H1 (cell line): ENCODE measurements at regions not wholly inside any gene's neighbourhood (a gene's known extent, or its start where the extent isn't known, plus 50 kb on each side); places are given as distances from the start of the nearest gene placed in this dataset.
"Not testable (repeated sequence)": the region's sequence is repeated elsewhere in the genome, so short reads cannot be mapped to it uniquely, and the experiment has no call there.

Source experiments
- CTCF ChIA-PET: fragments of 300-600 bp; sonication (Branson Sonifier 250); formaldehyde crosslinking; loops from one replicate; lab custom pipeline; 2021; ENCODE audit not compliant: partially characterized antibody; lab: Charles Lee
- POLR2A ChIA-PET: fragments of 300-600 bp; sonication (Branson Sonifier 250); formaldehyde crosslinking; loops from one replicate; lab custom pipeline; 2021; ENCODE audit warnings: inconsistent platforms; ENCODE audit not compliant: partially characterized antibody; lab: Charles Lee
- DNase-seq, 2 experiments: peaks; one replicate each; pipeline versions ENCODE4 v3.0.0 to v3.0.0-alpha.2; 2010 to 2022; ENCODE audit warnings: low spot score in 2 of 2, low read depth in 1 of 2, mixed read lengths in 1 of 2
- FAIRE-seq: peaks from 2 replicates; lab custom pipeline; 2011; peaks lifted over from hg19 to GRCh38; lab: Jason Lieb, UNC
- H2AFZ ChIP-seq: 2 replicates; pipeline ENCODE4 v1.8.1; 2012; ENCODE audit warnings: low read length, inconsistent platforms
- H2AK5ac ChIP-seq: 2 replicates; pipeline ENCODE4 v1.6.1; 2013; ENCODE audit warnings: low read depth, low read length
- H2BK120ac ChIP-seq: replicated peaks from 2 replicates; pipeline ENCODE3; 2013; ENCODE audit warnings: low read depth, low read length, inconsistent platforms
- H2BK12ac ChIP-seq: 2 replicates; pipeline ENCODE4 v1.6.1; 2013; ENCODE audit warnings: low read depth, low read length
- H2BK15ac ChIP-seq: 2 replicates; pipeline ENCODE4 v1.6.1; 2013; ENCODE audit warnings: low read length
- H2BK20ac ChIP-seq: 2 replicates; pipeline ENCODE4 v1.6.1; 2013; ENCODE audit warnings: low read length
- H2BK5ac ChIP-seq: 2 replicates; pipeline ENCODE4 v1.6.1; 2013; ENCODE audit warnings: low read depth, low read length
- H3K14ac ChIP-seq: 2 replicates; pipeline ENCODE4 v1.6.1; 2013; ENCODE audit warnings: inconsistent platforms; ENCODE audit not compliant: insufficient read length
- H3K18ac ChIP-seq: 2 replicates; pipeline ENCODE4 v1.6.1; 2013; ENCODE audit warnings: low read length; ENCODE audit errors: extremely low read depth
- H3K23ac ChIP-seq: 2 replicates; pipeline ENCODE4 v1.6.1; 2013; ENCODE audit warnings: inconsistent platforms; ENCODE audit not compliant: insufficient read length
- H3K23me2 ChIP-seq: 2 replicates; pipeline ENCODE4 v1.6.1; 2013; ENCODE audit warnings: low read depth, low read length
- H3K27ac ChIP-seq: 2 replicates; pipeline ENCODE4 v1.6.1; 2011; ENCODE audit warnings: low read depth, low read length, inconsistent platforms
- H3K27me3 ChIP-seq, 4 experiments: replicated peaks in 1 of 4; 1 replicate in 1 of 4; 2 replicates in 3 of 4; pipeline versions ENCODE4 v1.6.1 to v1.8.1; 2011 to 2013; ENCODE audit warnings: low read length in 3 of 4, mild to moderate bottlenecking in 3 of 4, inconsistent platforms in 2 of 4, mixed read lengths in 2 of 4, moderate library complexity in 1 of 4; ENCODE audit not compliant: control insufficient read depth in 3 of 4, insufficient read depth in 3 of 4; ENCODE audit errors: extremely low read depth in 1 of 4
- H3K36me3 ChIP-seq, 4 experiments: 2 replicates each; pipeline versions ENCODE4 v1.6.1 to v1.8.1; 2011 to 2013; ENCODE audit warnings: mild to moderate bottlenecking in 4 of 4, low read length in 3 of 4, moderate library complexity in 2 of 4, control low read depth in 1 of 4, inconsistent platforms in 1 of 4; ENCODE audit not compliant: insufficient read depth in 4 of 4, control insufficient read depth in 2 of 4
- H3K4ac ChIP-seq: replicated peaks from 2 replicates; pipeline ENCODE3; 2013; ENCODE audit warnings: low read length, low read depth, mixed read lengths, inconsistent platforms; ENCODE audit not compliant: insufficient read length
- H3K4me1 ChIP-seq, 4 experiments: replicated peaks in 1 of 4; 1 replicate in 1 of 4; 2 replicates in 3 of 4; pipeline versions ENCODE4 v1.6.1 to v1.8.1; 2011 to 2013; ENCODE audit warnings: low read length in 3 of 4, inconsistent platforms in 2 of 4, mixed read lengths in 1 of 4; ENCODE audit not compliant: insufficient read depth in 4 of 4, control insufficient read depth in 3 of 4
- H3K4me2 ChIP-seq, 2 experiments: 2 replicates each; pipeline versions ENCODE4 v1.6.1 to v1.8.1; 2011 to 2013; ENCODE audit warnings: low read depth in 2 of 2, low read length in 2 of 2, control low read depth in 1 of 2, inconsistent platforms in 1 of 2, mild to moderate bottlenecking in 1 of 2; ENCODE audit not compliant: insufficient read depth in 1 of 2
- H3K4me3 ChIP-seq, 4 experiments: fragments of 200-600, 300-600 bp in 1 of 4; sonication (generic), shearing (Covaris generic), sonication (Bioruptor Twin) in 1 of 4; 2 replicates each; pipeline versions ENCODE4 v1.5.1 to v1.8.1; 2011 to 2016; ENCODE audit warnings: low read length in 4 of 4, low read depth in 3 of 4, control low read depth in 2 of 4, inconsistent platforms in 2 of 4, mild to moderate bottlenecking in 2 of 4, mixed read lengths in 1 of 4, moderate library complexity in 1 of 4; ENCODE audit not compliant: insufficient read depth in 2 of 4; ENCODE audit errors: extremely low read depth in 1 of 4
- H3K56ac ChIP-seq: replicated peaks from 2 replicates; pipeline ENCODE3; 2013; ENCODE audit warnings: low read depth, mild to moderate bottlenecking, mixed read lengths, low read length, inconsistent platforms; ENCODE audit not compliant: insufficient read length
- H3K79me1 ChIP-seq: 2 replicates; pipeline ENCODE4 v1.6.1; 2013; ENCODE audit warnings: low read depth, low read length, control low read depth
- H3K79me2 ChIP-seq, 2 experiments: 2 replicates each; pipeline versions ENCODE4 v1.6.1 to v1.8.1; 2012 to 2013; ENCODE audit warnings: low read length in 2 of 2, mild to moderate bottlenecking in 2 of 2, inconsistent platforms in 1 of 2; ENCODE audit not compliant: insufficient read depth in 2 of 2, control insufficient read depth in 1 of 2
- H3K9ac ChIP-seq, 4 experiments: replicated peaks in 1 of 4; 1 replicate in 1 of 4; 2 replicates in 3 of 4; pipeline versions ENCODE4 v1.6.1 to v1.8.1; 2011 to 2013; ENCODE audit warnings: low read depth in 3 of 4, low read length in 3 of 4, control low read depth in 2 of 4, mild to moderate bottlenecking in 2 of 4, moderate library complexity in 2 of 4, inconsistent platforms in 1 of 4; ENCODE audit errors: extremely low read depth in 1 of 4
- H3K9me3 ChIP-seq, 2 experiments: 2 replicates each; pipeline versions ENCODE4 v1.6.1 to v1.8.1; 2012 to 2013; ENCODE audit warnings: mild to moderate bottlenecking in 2 of 2, moderate library complexity in 2 of 2, control low read depth in 1 of 2, inconsistent platforms in 1 of 2, low read depth in 1 of 2, low read length in 1 of 2, mixed read lengths in 1 of 2; ENCODE audit not compliant: insufficient read depth in 2 of 2
- H4K20me1 ChIP-seq, 2 experiments: replicated peaks in 1 of 2; 2 replicates each; pipeline versions ENCODE3 to v1.8.1; 2011 to 2013; ENCODE audit warnings: inconsistent platforms in 2 of 2, low read length in 2 of 2, mild to moderate bottlenecking in 1 of 2; ENCODE audit not compliant: insufficient read depth in 2 of 2, control insufficient read depth in 1 of 2
- H4K5ac ChIP-seq: 2 replicates; pipeline ENCODE4 v1.6.1; 2013; ENCODE audit warnings: low read length, low read depth, mixed read lengths, inconsistent platforms; ENCODE audit not compliant: insufficient read length
- H4K8ac ChIP-seq: 2 replicates; pipeline ENCODE4 v1.8.0; 2013; ENCODE audit warnings: mild to moderate bottlenecking, moderate library complexity, low read length, inconsistent platforms; ENCODE audit not compliant: insufficient read depth; ENCODE audit errors: extremely low read depth
- H4K91ac ChIP-seq: replicated peaks from 2 replicates; pipeline ENCODE3; 2013; ENCODE audit warnings: low read length, mixed read lengths, inconsistent platforms; ENCODE audit not compliant: insufficient read length
- WGBS, 2 experiments: shearing (Covaris generic) in 1 of 2; methylation state at CpG; one replicate each; pipeline versions ENCODE4 v1.1.6 to v1.1.7; 2013 to 2015; ENCODE audit warnings: low lambda C conversion rate in 2 of 2, mixed read lengths in 2 of 2, inconsistent platforms in 1 of 2, low coverage in 1 of 2, missing lambda C conversion rate in 1 of 2; ENCODE audit not compliant: insufficient replicate concordance in 2 of 2, insufficient coverage in 1 of 2, insufficient read length in 1 of 2; ENCODE audit errors: extremely low coverage in 1 of 2, missing lambda C conversion rate in 1 of 2; 5-methylcytosine and 5-hydroxymethylcytosine counted together

- H2AK5ac ChIP-seq, H2BK5ac ChIP-seq, H3K23me2 ChIP-seq, H3K4me3 ChIP-seq, H3K14ac ChIP-seq, H3K27me3 ChIP-seq, H3K9me3 ChIP-seq, H3K23ac ChIP-seq, H3K79me1 ChIP-seq, H4K8ac ChIP-seq, POLR2A ChIA-PET, H3K18ac ChIP-seq, H2BK20ac ChIP-seq, DNase-seq, H3K9ac ChIP-seq, H4K91ac ChIP-seq, H2AFZ ChIP-seq, H3K4me1 ChIP-seq, H2BK120ac ChIP-seq, H4K20me1 ChIP-seq, H3K27ac ChIP-seq, H2BK15ac ChIP-seq, FAIRE-seq, H3K4me2 ChIP-seq, H3K4ac ChIP-seq, H2BK12ac ChIP-seq, CTCF ChIA-PET, H4K5ac ChIP-seq, H3K79me2 ChIP-seq, H3K56ac ChIP-seq, H3K36me3 ChIP-seq: not testable (repeated sequence)
- 93% methylated on average over 5 of the region's 6 CpGs; no CpG with 5 or more reads in 1 of the 2 experiments for WGBS, 2 experiments
These were observed 137.7 kb downstream of the NPIPB11 start for GRCh38 chr16:29268785-29269191.
